Heart left ventricle (tissue), 13 donors: ENCODE measurements at regions not wholly inside any gene's neighbourhood (a gene's known extent, or its start where the extent isn't known, plus 50 kb on each side); places are given as distances from the start of the nearest gene placed in this dataset.

Experiments used
- POLR2A ChIP-seq, 2 donors: fragments of 450-650 bp; IDR thresholded peaks; one replicate each; pipeline ENCODE4 v1.6.1; 2017; ENCODE audit warnings: antibody characterized with exemption in 2 of 2, mild to moderate bottlenecking in 2 of 2, moderate library complexity in 2 of 2
- TF ChIP-seq, protein P1 (sequence below), 12 donors: fragments of 200-600 bp; sonication (generic) in 4 of 12; IDR thresholded peaks; one replicate each; pipeline versions ENCODE4 v1.5.0 to v1.8.0; 2018 to 2022; ENCODE audit warnings: antibody characterized with exemption in 12 of 12, mild to moderate bottlenecking in 5 of 12
- donor health status: ischemic (EF 13 %, LVEDD 7.1; RV severe dilation, severe dysfunction).
- donor health status: DM: no; HTN: yes; CAD: no.
- donor health status: DM: no; HTN: no; CAD: no.
- donor health status: ischemic (EF 25% LVEDD 6.9; RV normal size, moderate dysfunction).
- donor health status: ischemic (EF 25% LVEDD 5.7; RV mildly dilated, moderate dysfunction).
- donor health status: ischemic (EF 35%, LVEDD 5.7; RV mildly dilated, moderate dysfunction).
- donor health status: nonischemic (EF 11% LVEDD 7.7; RV severe dilation, severe dysfunction).
- donor health status: DM: yes; HTN: yes; CAD: no.
- donor health status: PGD.
- donor health status: ischemic (EF 29% LVEDD 5.4; RV normal size, mild dysfunction).
- donor health status: nonischemic (EF 23%, LVEDD 6.1; RV moderate dilation, normal function).

DNA sequence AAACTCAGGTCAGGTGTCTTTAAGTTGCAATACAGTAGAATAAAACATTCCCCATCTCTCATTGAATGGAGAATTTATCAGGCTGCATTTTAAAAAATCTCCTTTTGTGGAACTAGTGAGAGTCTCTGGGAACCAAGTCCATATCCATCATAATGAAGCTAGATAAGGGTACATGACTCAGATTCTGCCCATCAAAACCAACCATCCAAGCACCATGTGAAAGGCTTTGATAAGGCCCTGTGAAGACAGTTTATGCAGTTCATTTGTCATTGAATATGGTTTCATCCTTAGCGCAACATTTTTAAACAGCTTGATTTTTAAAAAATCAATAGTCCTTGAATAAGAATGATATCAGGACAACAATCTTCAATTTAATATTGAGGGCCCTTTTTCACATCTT lies 56.3 kb upstream of the DIAPH3 start:
- TF ChIP-seq POLR2A (IDR thresholded peaks at IDR 0.05): no peak
- TF ChIP-seq, protein P1, sequence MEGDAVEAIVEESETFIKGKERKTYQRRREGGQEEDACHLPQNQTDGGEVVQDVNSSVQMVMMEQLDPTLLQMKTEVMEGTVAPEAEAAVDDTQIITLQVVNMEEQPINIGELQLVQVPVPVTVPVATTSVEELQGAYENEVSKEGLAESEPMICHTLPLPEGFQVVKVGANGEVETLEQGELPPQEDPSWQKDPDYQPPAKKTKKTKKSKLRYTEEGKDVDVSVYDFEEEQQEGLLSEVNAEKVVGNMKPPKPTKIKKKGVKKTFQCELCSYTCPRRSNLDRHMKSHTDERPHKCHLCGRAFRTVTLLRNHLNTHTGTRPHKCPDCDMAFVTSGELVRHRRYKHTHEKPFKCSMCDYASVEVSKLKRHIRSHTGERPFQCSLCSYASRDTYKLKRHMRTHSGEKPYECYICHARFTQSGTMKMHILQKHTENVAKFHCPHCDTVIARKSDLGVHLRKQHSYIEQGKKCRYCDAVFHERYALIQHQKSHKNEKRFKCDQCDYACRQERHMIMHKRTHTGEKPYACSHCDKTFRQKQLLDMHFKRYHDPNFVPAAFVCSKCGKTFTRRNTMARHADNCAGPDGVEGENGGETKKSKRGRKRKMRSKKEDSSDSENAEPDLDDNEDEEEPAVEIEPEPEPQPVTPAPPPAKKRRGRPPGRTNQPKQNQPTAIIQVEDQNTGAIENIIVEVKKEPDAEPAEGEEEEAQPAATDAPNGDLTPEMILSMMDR (IDR thresholded peaks at IDR 0.05): no peak
